GM19438 (cell line): ENCODE measurements at regions not wholly inside any gene's neighbourhood (a gene's known extent, or its start where the extent isn't known, plus 50 kb on each side); places are given as distances from the start of the nearest gene placed in this dataset.
"Not testable (repeated sequence)": the region's sequence is repeated elsewhere in the genome, so short reads cannot be mapped to it uniquely, and the experiment has no call there.

ENCODE experiments used
- ATAC-seq: cut with Tn5 transposase; IDR thresholded peaks from one replicate; pipeline ENCODE4 v1.9.1; 2021; ENCODE audit warnings: low read depth; ENCODE audit not compliant: unreplicated experiment

- ATAC-seq = no peak
These were observed 815.9 kb upstream of the FRG1 start for GRCh38 chr4:189124791-189125190.

DNA sequence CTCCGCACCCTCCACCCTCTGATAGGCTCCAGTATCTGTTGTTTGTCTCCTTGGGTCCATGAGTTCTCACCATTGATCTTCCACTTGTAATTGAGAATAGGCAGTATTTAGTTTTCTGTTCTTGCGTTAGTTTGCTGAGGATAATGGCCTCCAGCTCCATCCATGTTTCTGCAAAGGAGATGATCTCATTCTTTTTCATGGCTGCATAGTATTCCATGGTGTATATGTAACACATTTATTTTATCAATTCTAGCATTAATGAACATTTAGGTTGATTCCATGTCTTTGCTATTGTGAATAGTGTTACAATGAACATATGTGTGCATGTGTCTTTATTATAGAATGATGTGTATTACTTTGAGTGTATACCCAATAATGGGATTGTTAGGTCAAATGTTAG is 814.6 kb upstream of the FRG1 start:
- ATAC-seq = no peak

- no peak for ATAC-seq
These were observed 812.3 kb upstream of the FRG1 start for GRCh38 chr4:189128341-189128740.

DNA sequence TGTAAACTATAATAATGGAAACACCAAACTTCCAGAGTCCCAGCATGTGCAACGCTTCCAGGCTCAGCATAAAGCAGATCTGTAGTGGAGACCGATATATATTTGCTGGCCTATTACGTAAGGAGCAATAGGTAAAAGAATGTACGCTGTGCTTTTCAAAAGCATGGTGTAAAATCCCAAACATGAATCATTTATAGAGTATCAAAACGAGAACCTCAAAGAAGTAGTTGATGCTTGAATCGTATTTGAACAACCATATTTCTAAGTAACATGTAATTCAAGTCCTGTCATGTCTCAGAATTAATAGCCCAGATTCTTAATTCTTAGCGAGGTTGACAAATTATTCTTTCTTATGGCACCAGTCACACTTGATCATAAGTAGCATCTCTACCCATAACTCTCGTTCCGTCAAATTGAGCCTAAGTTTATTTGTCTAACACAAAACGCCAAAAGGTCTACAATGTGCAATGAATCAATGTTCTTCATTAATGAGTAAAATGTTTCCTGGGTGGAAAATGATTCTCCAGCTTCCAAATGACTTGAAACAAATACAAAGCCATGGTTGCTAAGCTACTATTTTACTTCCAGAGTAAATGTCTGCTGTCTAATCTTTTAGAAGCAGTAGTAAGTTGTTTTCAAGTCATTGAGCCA is 811.5 kb upstream of the FRG1 start:
- no peak for ATAC-seq

GRCh38 chr4:189131118-189131517 is 809.6 kb upstream of the FRG1 start:
- no peak for ATAC-seq

DNA sequence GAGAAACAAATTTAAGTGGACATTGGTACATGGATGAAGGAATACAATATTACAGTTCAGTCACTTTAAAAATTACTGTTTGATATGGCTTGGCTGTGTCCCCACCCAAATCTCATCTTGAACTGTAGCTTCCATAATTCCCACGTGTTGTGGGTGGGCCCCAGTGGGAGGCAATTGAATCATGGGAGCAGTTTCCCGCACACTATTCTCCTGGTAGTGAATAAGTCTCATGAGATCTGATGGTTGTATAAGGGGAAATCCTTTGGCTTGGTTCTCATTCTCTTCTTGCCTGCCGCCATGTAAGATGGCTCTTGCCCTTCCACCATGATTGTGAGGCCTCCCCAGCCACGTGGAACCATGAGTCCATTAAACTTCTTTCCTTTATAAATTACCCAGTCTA is 804.2 kb upstream of the FRG1 start:
- no peak for ATAC-seq

- no peak for ATAC-seq
These were observed 797.3 kb upstream of the FRG1 start for GRCh38 chr4:189143263-189143952.

DNA sequence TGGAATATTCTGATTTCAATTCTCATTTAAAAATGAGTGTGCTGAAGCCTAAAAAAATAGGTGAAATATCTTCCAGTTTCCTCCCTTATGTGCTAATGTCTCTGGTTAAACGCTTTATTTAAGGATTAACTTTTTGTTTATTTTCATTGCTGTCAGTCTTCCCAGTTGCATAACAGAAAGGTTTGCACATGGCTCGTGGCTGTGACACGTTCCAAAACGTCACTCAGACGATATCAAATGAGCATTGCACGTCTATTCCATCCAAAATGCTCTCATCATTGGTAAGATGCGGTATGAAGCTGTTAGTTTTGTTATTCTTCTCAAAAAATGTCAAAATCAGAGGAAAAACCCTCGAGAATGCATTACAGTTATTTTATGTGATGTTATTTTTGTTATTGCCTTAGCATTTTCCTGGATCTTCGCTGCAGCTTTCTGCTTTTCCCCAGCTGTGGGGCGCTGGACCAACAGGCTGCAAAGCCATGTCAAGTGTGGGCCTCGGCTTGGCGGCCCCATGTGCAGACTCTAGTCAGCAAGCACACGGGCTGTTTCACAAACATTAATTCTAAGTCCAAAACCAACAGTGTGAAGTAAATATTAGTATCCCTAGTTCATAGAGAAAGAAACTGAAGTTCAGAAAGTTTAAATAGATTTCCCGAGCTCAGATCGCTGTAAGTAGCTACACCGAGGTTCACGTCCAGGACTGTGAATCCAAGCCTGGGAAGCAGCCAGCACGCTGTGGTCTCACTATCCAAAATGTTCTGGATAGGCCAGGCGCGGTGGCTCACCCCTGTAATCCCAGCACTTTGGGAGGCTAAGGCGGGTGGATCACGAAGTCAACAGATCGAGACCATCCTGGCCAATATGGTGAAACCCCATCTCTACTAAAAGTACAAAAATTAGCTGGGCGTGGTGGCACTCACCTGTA is 793.4 kb upstream of the FRG1 start:
- ATAC-seq = no peak

GRCh38 chr4:189155083-189155482 is 785.6 kb upstream of the FRG1 start:
- ATAC-seq = not testable (repeated sequence)

GRCh38 chr4:189162073-189162789 is 778.4 kb upstream of the FRG1 start:
- no peak for ATAC-seq

GRCh38 chr4:189162888-189163287 is 777.8 kb upstream of the FRG1 start:
- ATAC-seq = no peak

DNA sequence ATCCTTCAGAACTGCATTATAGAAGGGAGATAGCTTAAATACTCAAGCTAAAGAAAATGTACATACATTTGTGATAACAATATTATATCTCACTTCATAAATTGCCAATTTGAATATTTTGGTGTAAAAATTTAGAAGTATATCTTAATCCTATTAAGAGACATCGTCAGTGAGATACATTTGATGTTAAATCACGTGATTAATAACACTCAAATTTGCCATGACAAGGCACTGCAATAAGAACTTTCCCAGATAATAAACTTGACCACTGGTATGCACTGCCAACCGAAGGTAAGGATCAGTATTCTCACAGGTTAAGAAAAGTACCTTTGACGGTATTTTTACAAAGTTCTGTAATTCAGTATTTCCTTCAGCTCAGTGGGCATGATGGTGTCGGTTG is 764.7 kb upstream of the FRG1 start:
- no peak for ATAC-seq

DNA sequence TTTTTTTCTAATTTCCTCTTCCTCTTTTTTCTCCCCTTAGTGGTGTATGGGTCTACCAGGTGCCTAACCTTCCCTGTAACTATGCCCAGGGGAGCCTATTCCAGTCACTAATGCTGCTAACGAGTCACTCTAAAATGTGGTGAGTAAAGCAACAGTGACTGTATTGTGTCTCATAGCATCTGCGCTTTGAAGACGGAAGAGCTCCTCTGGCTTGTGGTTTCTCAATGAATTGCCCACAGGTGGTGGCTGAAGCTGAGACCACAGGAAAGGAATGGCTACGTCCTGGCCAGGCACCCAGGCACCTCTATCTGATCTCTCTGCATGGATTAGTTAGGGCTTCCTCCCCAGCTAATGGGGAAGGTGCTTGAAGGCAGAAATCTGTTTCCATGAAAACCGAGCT is 763.5 kb upstream of the FRG1 start:
- ATAC-seq = no peak

- ATAC-seq = no peak
These were observed 762.4 kb upstream of the FRG1 start for GRCh38 chr4:189178125-189178746.

- no peak for ATAC-seq
These were observed 754.8 kb upstream of the FRG1 start for GRCh38 chr4:189185810-189186432.

DNA sequence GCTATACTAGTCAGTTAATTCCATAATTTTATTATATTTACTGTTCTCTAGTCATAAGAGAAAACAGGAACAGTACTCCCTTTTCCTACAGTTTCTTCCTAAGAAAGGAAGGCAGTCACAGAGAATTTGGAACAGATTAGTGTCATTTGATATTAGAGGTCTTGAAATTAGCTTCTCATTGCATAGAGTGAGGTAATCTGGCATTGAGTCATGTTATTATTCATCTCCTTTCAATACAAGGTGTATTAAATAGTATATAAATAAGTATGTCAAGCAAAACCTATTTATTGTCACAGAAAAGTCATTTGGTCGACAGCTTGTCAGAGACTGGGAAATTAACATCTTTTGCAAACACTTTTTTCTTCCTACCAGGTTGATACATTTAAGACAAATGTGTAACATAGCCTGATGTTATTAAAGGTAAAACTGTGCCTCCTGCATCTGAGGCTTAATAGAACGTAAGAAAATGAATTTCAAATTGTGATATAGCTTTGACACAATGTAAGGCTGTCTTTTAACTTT is 753.1 kb upstream of the FRG1 start:
- ATAC-seq = no peak

GRCh38 chr4:189198624-189199023 is 742.0 kb upstream of the FRG1 start:
- ATAC-seq = no peak

DNA sequence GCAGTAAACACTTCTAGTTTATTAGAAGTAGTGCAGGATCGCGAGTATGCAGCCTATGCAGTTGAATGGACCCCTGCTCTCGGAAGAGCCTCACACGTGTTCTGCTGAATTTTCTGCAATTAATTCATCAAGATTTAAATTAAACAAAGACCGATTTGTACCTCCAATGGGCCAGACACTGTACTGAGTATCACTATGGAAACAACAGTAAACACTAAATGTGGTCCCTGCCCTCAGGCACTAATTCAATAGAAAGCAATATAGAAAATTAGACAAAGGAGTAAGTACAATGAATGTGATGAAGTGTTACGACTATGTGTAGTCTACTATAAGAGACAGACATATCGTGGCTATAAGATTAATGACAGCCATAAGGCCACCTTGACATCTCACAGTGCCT is 740.3 kb upstream of the FRG1 start:
- ATAC-seq = no peak

- ATAC-seq = no peak
These were observed 738.3 kb upstream of the FRG1 start for GRCh38 chr4:189202182-189202868.
